ENCODE measurements at regions not wholly inside any gene's neighbourhood (a gene's known extent, or its start where the extent isn't known, plus 50 kb on each side); places are given as distances from the start of the nearest gene placed in this dataset.

GRCh38 chr12:39003541-39004155 lies 98.3 kb upstream of the CPNE8 start (continued):
- no peak for TF ChIP-seq MAFK (IDR thresholded peaks at IDR 0.05; ENCODE audit: low read depth, low read length)
